NT2/D1 (cell line): ENCODE measurements at regions not wholly inside any gene's neighbourhood (a gene's known extent, or its start where the extent isn't known, plus 50 kb on each side); places are given as distances from the start of the nearest gene placed in this dataset.

ENCODE experiments used
- SUZ12 ChIP-seq: IDR thresholded peaks from 2 replicates; pipeline ENCODE4 v1.6.1; 2011; ENCODE audit not compliant: insufficient read length, insufficient read depth; ENCODE audit errors: extremely low read depth
- YY1 ChIP-seq: IDR thresholded peaks from 2 replicates; pipeline ENCODE4 v1.6.1; 2011; ENCODE audit not compliant: insufficient read length, insufficient read depth
- ZNF274 ChIP-seq: IDR thresholded peaks from 2 replicates; pipeline ENCODE4 v1.6.1; 2011; ENCODE audit warnings: mild to moderate bottlenecking, low read depth, low read length

DNA sequence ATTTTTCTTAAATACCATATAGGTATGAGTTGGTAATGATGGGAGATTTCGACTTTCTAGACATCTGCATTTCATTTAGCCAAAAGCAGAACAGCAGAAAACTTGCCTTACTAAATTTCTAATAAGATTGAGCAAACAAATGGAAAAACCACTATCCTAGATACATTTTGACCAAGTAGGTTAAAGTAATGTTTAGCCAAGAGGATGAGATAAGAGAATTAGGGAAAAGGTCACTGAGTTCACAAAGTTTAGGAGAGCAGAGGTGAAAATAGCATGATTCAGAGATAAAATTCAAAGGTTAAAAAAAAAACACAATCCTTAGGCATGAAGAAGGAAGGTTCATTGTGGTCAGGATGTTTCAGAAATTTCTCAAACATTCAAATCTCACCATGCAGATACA is 450.3 kb downstream of the CD83 start:
- TF ChIP-seq ZNF274 (no peak), YY1 (no peak), SUZ12 (no peak)
